A673 (cell line): ENCODE measurements at regions not wholly inside any gene's neighbourhood (a gene's known extent, or its start where the extent isn't known, plus 50 kb on each side); places are given as distances from the start of the nearest gene placed in this dataset.
A peak's percentile ranks its signal among the peaks of the same experiment; 100 is the strongest.

Experiments used
- BruUV-seq: library from RNA; stranded (reverse); fragments of 400-500 nt; replicated peaks from 2 replicates; lab custom pipeline; 2021; lab: Mats Ljungman, UMichigan
- CTCF ChIA-PET: fragments of 300-600 bp; sonication (Branson Sonifier 250); formaldehyde crosslinking; loops from one replicate; lab custom pipeline; 2022; ENCODE audit warnings: antibody characterized with exemption; lab: Charles Lee
- POLR2A ChIA-PET: fragments of 300-600 bp; sonication (Branson Sonifier 250); formaldehyde crosslinking; loops from one replicate; lab custom pipeline; 2022; ENCODE audit warnings: antibody characterized with exemption; ENCODE audit not compliant: low non-redundant PET; lab: Charles Lee
- DNase-seq: peaks from one replicate; pipeline ENCODE4 v3.0.0-alpha.2; 2015; ENCODE audit warnings: low spot score
- H3K27ac ChIP-seq: fragments of 200-600 bp; sonication (generic); 2 replicates; pipeline ENCODE4 v1.5.1; 2016; ENCODE audit warnings: mixed run types, low read depth, mild to moderate bottlenecking, mixed read lengths, antibody characterized with exemption, low read length; ENCODE audit not compliant: poor library complexity, severe bottlenecking
- H3K27me3 ChIP-seq: fragments of 200-600 bp; sonication (generic); replicated peaks from 2 replicates; pipeline ENCODE4 v1.6.1; 2017; ENCODE audit warnings: mixed run types, low read depth, mild to moderate bottlenecking, mixed read lengths, antibody characterized with exemption, low read length; ENCODE audit not compliant: insufficient read depth, poor library complexity
- H3K36me3 ChIP-seq: fragments of 200-600 bp; sonication (generic); 2 replicates; pipeline ENCODE4 v1.6.1; 2016; ENCODE audit warnings: mixed run types, mild to moderate bottlenecking, mixed read lengths, antibody characterized with exemption, low read length; ENCODE audit not compliant: insufficient read depth, poor library complexity, severe bottlenecking
- H3K4me1 ChIP-seq: fragments of 200-600 bp; sonication (generic); 2 replicates; pipeline ENCODE4 v1.6.1; 2017; ENCODE audit warnings: mixed run types, mild to moderate bottlenecking, mixed read lengths, antibody characterized with exemption, low read length; ENCODE audit not compliant: insufficient read depth, poor library complexity, severe bottlenecking
- H3K4me3 ChIP-seq: fragments of 200-600 bp; sonication (generic); 2 replicates; pipeline ENCODE4 v1.5.1; 2016; ENCODE audit warnings: low read depth, mixed run types, mild to moderate bottlenecking, mixed read lengths, low read length; ENCODE audit not compliant: poor library complexity, severe bottlenecking
- H3K9me3 ChIP-seq: fragments of 200-600 bp; sonication (generic); 2 replicates; pipeline ENCODE4 v1.6.1; 2016; ENCODE audit warnings: mixed run types, low read depth, mild to moderate bottlenecking, mixed read lengths, antibody characterized with exemption, low read length; ENCODE audit not compliant: poor library complexity, severe bottlenecking
- CTCF ChIP-seq: fragments of 300-800, 200-600 bp; sonication (generic); conservative IDR thresholded peaks from 2 replicates; pipeline ENCODE4 v1.5.1; 2017; ENCODE audit warnings: low read depth, mild to moderate bottlenecking, antibody characterized with exemption, low read length, moderate library complexity, mixed read lengths
- EZH2 ChIP-seq: fragments of 200-600 bp; sonication (generic); IDR thresholded peaks from 2 replicates; pipeline ENCODE4 v1.6.1; 2017; ENCODE audit warnings: borderline replicate concordance, low read depth, mild to moderate bottlenecking, mixed read lengths, antibody characterized with exemption, low read length; ENCODE audit not compliant: poor library complexity, severe bottlenecking
- intact Hi-C: fragments of 100-400 bp; cut with micrococcal nuclease; formaldehyde crosslinking; loops from one replicate; pipeline ENCODE4 v1.10.0; 2022; ENCODE audit not compliant: unreplicated experiment

DNA sequence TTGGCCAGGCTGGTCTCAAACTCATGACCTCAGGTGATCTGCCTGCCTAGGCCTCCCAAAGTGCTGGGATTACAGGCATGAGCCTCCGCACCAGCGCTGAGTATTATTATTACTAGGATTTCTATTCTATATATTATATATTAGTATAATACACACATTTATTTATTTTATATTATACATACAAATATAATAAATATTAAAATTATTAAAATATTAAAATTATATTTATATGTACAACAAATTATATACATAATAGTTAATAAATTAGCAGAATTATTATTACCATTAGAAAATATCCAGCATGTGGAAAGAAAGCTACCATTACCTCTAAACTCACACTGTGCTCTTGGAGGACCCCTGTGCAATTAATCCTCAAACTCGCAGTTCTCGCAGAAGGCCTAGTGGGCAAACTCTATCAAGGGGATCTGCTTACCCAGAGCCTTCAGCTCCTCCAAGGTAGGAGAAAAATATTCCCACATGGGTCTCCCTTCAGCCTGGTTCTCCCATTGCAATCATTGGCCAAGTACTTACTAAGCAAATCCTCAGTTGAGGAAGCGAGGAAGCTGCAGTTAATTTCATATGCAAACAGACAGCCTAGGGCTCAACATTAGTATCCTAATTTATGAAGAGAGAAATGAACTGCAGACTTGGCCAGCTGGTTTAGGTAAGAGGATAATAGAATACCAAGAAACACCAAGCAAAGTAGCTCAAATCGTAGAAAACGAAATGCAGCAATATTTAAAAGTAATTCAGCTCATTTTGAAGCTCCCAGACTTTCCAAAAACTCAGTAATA, 241.4 kb upstream of the IRX5 start:
- no peaks in the 10 kb centered on the region for H3K4me1 ChIP-seq
- no peak overlapping the region for H3K4me3 ChIP-seq
- H3K9me3 ChIP-seq = no peaks in the 10 kb centered on the region
- no TSS peak for BruUV-seq
- intact Hi-C loops = no loop called here
- no peak for TF ChIP-seq EZH2
- no peak for TF ChIP-seq CTCF
- no peaks in the 10 kb centered on the region for H3K27me3 ChIP-seq
- H3K36me3 ChIP-seq = no peaks in the 10 kb centered on the region
- no peak for DNase-seq
- ChIA-PET CTCF (no interaction called here), POLR2A (no interaction called here)
- H3K27ac ChIP-seq = no peak overlapping the region

- no peaks in the 10 kb centered on the region for H3K9me3 ChIP-seq
- CTCF ChIA-PET = no interaction called here
- TF ChIP-seq CTCF (no peak), EZH2 (no peak)
- no peaks in the 10 kb centered on the region for H3K36me3 ChIP-seq
- no peak for DNase-seq
- no peaks in the 10 kb centered on the region for H3K4me1 ChIP-seq
- BruUV-seq = no TSS peak
- H3K4me3 ChIP-seq = no peak overlapping the region
- POLR2A ChIA-PET = no interaction called here
- no peaks in the 10 kb centered on the region for H3K27me3 ChIP-seq
- intact Hi-C loops = no loop called here
- H3K27ac ChIP-seq = no peak overlapping the region
Observed at GRCh38 chr16:54688339-54688738, 242.3 kb upstream of the IRX5 start.

- Histone ChIP-seq H3K4me1 (no peaks in the 10 kb centered on the region), H3K4me3 (no peak overlapping the region), H3K9me3 (no peaks in the 10 kb centered on the region), H3K27ac (no peak overlapping the region), H3K36me3 (no peaks in the 10 kb centered on the region), H3K27me3 (no peaks in the 10 kb centered on the region)
- no TSS peak for BruUV-seq
- TF ChIP-seq CTCF (no peak), EZH2 (no peak)
- POLR2A ChIA-PET = no interaction called here
- intact Hi-C loops = no loop called here
- DNase-seq = peak; percentile 21
- CTCF ChIA-PET = no interaction called here
Observed at GRCh38 chr16:54687043-54687899, 243.4 kb upstream of the IRX5 start.
